Neural progenitor cell (in vitro differentiated cells): ENCODE measurements at regions not wholly inside any gene's neighbourhood (a gene's known extent, or its start where the extent isn't known, plus 50 kb on each side); places are given as distances from the start of the nearest gene placed in this dataset.

ENCODE experiments used
- DNase-seq: peaks from one replicate; pipeline ENCODE4 v3.0.0-alpha.2; 2016; ENCODE audit warnings: low spot score
- H2AFZ ChIP-seq: fragments of 200-600 bp; sonication (generic); replicated peaks from 2 replicates; pipeline ENCODE4 v1.6.1; 2016; ENCODE audit warnings: antibody characterized with exemption
- H3F3A ChIP-seq: fragments of 200-600 bp; sonication (generic); 2 replicates; pipeline ENCODE4 v1.6.1; 2016; ENCODE audit warnings: antibody characterized with exemption, low read depth
- H3K27ac ChIP-seq: fragments of 200-600 bp; sonication (generic); 2 replicates; pipeline ENCODE4 v1.5.1; 2016; ENCODE audit warnings: mild to moderate bottlenecking
- H3K27me3 ChIP-seq: fragments of 200-600 bp; sonication (generic); 2 replicates; pipeline ENCODE4 v1.6.1; 2016; ENCODE audit warnings: mild to moderate bottlenecking, moderate library complexity
- H3K36me3 ChIP-seq: fragments of 200-600 bp; sonication (generic); 2 replicates; pipeline ENCODE4 v1.5.1; 2016
- H3K4me1 ChIP-seq: fragments of 200-600 bp; sonication (generic); 2 replicates; pipeline ENCODE4 v1.6.1; 2016; ENCODE audit warnings: mixed run types
- H3K4me2 ChIP-seq: fragments of 200-600 bp; sonication (generic); 2 replicates; pipeline ENCODE4 v1.6.1; 2016
- H3K4me3 ChIP-seq: fragments of 200-600 bp; sonication (generic); 2 replicates; pipeline ENCODE4 v1.5.1; 2016
- H3K79me2 ChIP-seq: fragments of 200-600 bp; sonication (generic); 2 replicates; pipeline ENCODE4 v1.6.1; 2016; ENCODE audit warnings: low read depth
- H3K9ac ChIP-seq: fragments of 200-600 bp; sonication (generic); 2 replicates; pipeline ENCODE4 v1.6.1; 2016
- H3K9me3 ChIP-seq: fragments of 200-600 bp; sonication (generic); 2 replicates; pipeline ENCODE4 v1.5.1; 2016; ENCODE audit warnings: low read depth
- H4K20me1 ChIP-seq: fragments of 200-600 bp; sonication (generic); 2 replicates; pipeline ENCODE4 v1.6.1; 2016; ENCODE audit warnings: low read depth
- H3K27ac Mint-ChIP-seq: 3 replicates; pipeline ENCODE4 v1.8.0; 2021; ENCODE audit warnings: mixed read lengths
- H3K27me3 Mint-ChIP-seq: 2 replicates; pipeline ENCODE4 v1.8.0; 2022; ENCODE audit warnings: low read depth, mild to moderate bottlenecking, inconsistent platforms, moderate library complexity, mixed read lengths; ENCODE audit not compliant: insufficient read depth
- H3K36me3 Mint-ChIP-seq: 3 replicates; pipeline ENCODE4 v1.8.0; 2021; ENCODE audit warnings: mixed read lengths
- H3K4me1 Mint-ChIP-seq: 3 replicates; pipeline ENCODE4 v1.8.0; 2021; ENCODE audit warnings: mixed read lengths
- H3K4me3 Mint-ChIP-seq: 3 replicates; pipeline ENCODE4 v1.8.0; 2021; ENCODE audit warnings: mild to moderate bottlenecking, moderate library complexity, mixed read lengths
- H3K9me3 Mint-ChIP-seq: 3 replicates; pipeline ENCODE4 v1.8.0; 2020; ENCODE audit warnings: mixed read lengths
- EZH2 ChIP-seq: fragments of 200-600 bp; sonication (generic); IDR thresholded peaks from 2 replicates; pipeline ENCODE4 v1.6.1; 2017; ENCODE audit warnings: antibody characterized with exemption, mild to moderate bottlenecking, moderate library complexity
- EZH2phosphoT487 ChIP-seq: fragments of 200-600 bp; sonication (generic); IDR thresholded peaks from 2 replicates; pipeline ENCODE4 v1.6.1; 2017; ENCODE audit warnings: antibody characterized with exemption
- TF ChIP-seq, protein P1 (sequence below): fragments of 200-600 bp; sonication (generic); IDR thresholded peaks from 2 replicates; pipeline ENCODE4 v1.5.1; 2017; ENCODE audit warnings: antibody characterized with exemption, mild to moderate bottlenecking

GRCh38 chr21:17101696-17102095 is 411.1 kb upstream of the CXADR start:
- H2AFZ ChIP-seq = no peak overlapping the region
- H3K27me3 ChIP-seq = no peaks in the 10 kb centered on the region
- DNase-seq = no peak
- no peak overlapping the region for H3K27ac ChIP-seq
- no peaks in the 10 kb centered on the region for H3F3A ChIP-seq
- H3K36me3 Mint-ChIP-seq = no peaks in the 10 kb centered on the region
- no peak overlapping the region for H3K4me3 Mint-ChIP-seq
- H3K36me3 ChIP-seq = no peaks in the 10 kb centered on the region
- peaks cover 2% of the 10 kb centered on the region for H3K27me3 Mint-ChIP-seq
- H4K20me1 ChIP-seq = no peaks in the 10 kb centered on the region
- H3K4me2 ChIP-seq = no peak overlapping the region
- TF ChIP-seq, protein P1, sequence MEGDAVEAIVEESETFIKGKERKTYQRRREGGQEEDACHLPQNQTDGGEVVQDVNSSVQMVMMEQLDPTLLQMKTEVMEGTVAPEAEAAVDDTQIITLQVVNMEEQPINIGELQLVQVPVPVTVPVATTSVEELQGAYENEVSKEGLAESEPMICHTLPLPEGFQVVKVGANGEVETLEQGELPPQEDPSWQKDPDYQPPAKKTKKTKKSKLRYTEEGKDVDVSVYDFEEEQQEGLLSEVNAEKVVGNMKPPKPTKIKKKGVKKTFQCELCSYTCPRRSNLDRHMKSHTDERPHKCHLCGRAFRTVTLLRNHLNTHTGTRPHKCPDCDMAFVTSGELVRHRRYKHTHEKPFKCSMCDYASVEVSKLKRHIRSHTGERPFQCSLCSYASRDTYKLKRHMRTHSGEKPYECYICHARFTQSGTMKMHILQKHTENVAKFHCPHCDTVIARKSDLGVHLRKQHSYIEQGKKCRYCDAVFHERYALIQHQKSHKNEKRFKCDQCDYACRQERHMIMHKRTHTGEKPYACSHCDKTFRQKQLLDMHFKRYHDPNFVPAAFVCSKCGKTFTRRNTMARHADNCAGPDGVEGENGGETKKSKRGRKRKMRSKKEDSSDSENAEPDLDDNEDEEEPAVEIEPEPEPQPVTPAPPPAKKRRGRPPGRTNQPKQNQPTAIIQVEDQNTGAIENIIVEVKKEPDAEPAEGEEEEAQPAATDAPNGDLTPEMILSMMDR = no peak
- no peak for TF ChIP-seq EZH2
- no peak for TF ChIP-seq EZH2phosphoT487
- H3K9ac ChIP-seq = no peak overlapping the region
- no peaks in the 10 kb centered on the region for H3K9me3 ChIP-seq
- no peaks in the 10 kb centered on the region for H3K4me1 ChIP-seq
- H3K4me3 ChIP-seq = no peak overlapping the region
- no peaks in the 10 kb centered on the region for H3K4me1 Mint-ChIP-seq
- no peaks in the 10 kb centered on the region for H3K79me2 ChIP-seq
- H3K9me3 Mint-ChIP-seq = peaks cover 27% of the 10 kb centered on the region
- H3K27ac Mint-ChIP-seq = no peak overlapping the region

DNA sequence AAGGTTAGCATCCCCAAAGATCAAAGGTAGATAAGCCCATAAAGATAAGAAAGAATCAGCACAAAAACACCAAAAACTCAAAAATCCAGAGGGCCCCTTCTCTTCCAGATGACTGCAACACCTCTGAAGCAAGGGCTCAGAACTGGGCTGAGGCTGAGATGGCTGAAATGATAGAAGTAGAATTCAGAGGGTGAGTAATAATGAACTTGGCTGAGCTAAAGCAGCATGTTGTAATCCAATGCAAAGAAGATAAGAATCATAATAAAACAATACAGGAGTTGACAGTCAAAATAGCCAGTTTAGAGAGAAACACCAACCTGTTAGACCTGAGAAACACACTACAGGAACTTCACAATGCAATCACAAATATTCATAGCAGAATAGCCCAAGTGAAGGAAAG is 406.9 kb upstream of the CXADR start:
- Mint-ChIP-seq H3K4me3 (no peak overlapping the region), H3K27ac (no peak overlapping the region)

DNA sequence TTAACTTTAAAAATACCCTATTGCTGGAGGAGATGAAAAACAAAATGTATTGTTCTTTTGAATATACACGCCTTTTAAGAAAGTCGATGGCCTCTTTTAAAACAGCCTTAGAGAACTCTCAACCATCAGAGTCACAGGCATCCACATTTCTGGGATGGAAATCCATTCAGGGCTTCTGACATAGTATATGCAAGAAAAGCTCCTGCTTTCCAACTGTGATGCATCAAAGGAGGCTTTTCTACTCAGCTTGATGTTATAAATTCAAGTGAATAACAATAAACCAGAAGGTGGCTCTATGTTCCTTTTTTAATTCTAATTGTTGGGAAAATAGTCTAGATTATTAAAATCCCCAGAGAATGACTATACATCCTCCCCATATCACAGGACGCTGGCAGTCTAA is 398.8 kb upstream of the CXADR start:
- H3K4me3 ChIP-seq = no peak overlapping the region
- no peak overlapping the region for H3K27ac Mint-ChIP-seq

More for the DNA sequence above, 406.9 kb upstream of the CXADR start:
- Histone ChIP-seq H2AFZ (no peak overlapping the region), H3K27ac (no peak overlapping the region), H4K20me1 (no peaks in the 10 kb centered on the region), H3F3A (no peaks in the 10 kb centered on the region), H3K4me3 (no peak overlapping the region), H3K4me1 (no peaks in the 10 kb centered on the region), H3K27me3 (no peaks in the 10 kb centered on the region), H3K36me3 (no peaks in the 10 kb centered on the region), H3K79me2 (no peaks in the 10 kb centered on the region), H3K4me2 (no peak overlapping the region), H3K9ac (no peak overlapping the region), H3K9me3 (no peaks in the 10 kb centered on the region)
- Mint-ChIP-seq H3K36me3 (no peaks in the 10 kb centered on the region), H3K4me1 (no peaks in the 10 kb centered on the region), H3K9me3 (peaks cover 34% of the 10 kb centered on the region), H3K27me3 (peaks cover 7% of the 10 kb centered on the region)
- TF ChIP-seq EZH2phosphoT487 (no peak), EZH2 (no peak)
- TF ChIP-seq, protein P1 = no peak
- no peak for DNase-seq

More for the DNA sequence above, 398.8 kb upstream of the CXADR start:
- H3K9me3 ChIP-seq = no peaks in the 10 kb centered on the region
- H3F3A ChIP-seq = no peaks in the 10 kb centered on the region
- H3K4me1 ChIP-seq = no peaks in the 10 kb centered on the region
- no peak overlapping the region for H2AFZ ChIP-seq
- H3K4me2 ChIP-seq = no peak overlapping the region
- no peak overlapping the region for H3K9ac ChIP-seq
- peaks cover 40% of the 10 kb centered on the region for H3K4me1 Mint-ChIP-seq
- no peaks in the 10 kb centered on the region for H3K36me3 Mint-ChIP-seq
- H3K4me3 Mint-ChIP-seq = no peak overlapping the region
- no peak for TF ChIP-seq EZH2phosphoT487
- no peak for TF ChIP-seq EZH2
- TF ChIP-seq, protein P1 = no peak
- H3K27me3 ChIP-seq = no peaks in the 10 kb centered on the region
- H3K36me3 ChIP-seq = no peaks in the 10 kb centered on the region
- H3K9me3 Mint-ChIP-seq = peaks cover 16% of the 10 kb centered on the region
- no peak overlapping the region for H3K27ac ChIP-seq
- DNase-seq = no peak
- no peaks in the 10 kb centered on the region for H4K20me1 ChIP-seq
- no peaks in the 10 kb centered on the region for H3K79me2 ChIP-seq
- peaks cover 7% of the 10 kb centered on the region for H3K27me3 Mint-ChIP-seq
